HG02678 (cell line): ENCODE measurements at regions not wholly inside any gene's neighbourhood (a gene's known extent, or its start where the extent isn't known, plus 50 kb on each side); places are given as distances from the start of the nearest gene placed in this dataset.
"Not testable (repeated sequence)": the region's sequence is repeated elsewhere in the genome, so short reads cannot be mapped to it uniquely, and the experiment has no call there.

ENCODE experiments used
- ATAC-seq: cut with Tn5 transposase; IDR thresholded peaks from one replicate; pipeline ENCODE4 v1.9.1; 2021; ENCODE audit warnings: mild to moderate bottlenecking, moderate library complexity; ENCODE audit not compliant: unreplicated experiment

- no peak for ATAC-seq
Measured at GRCh38 chr14:37888234-37888633, 292.8 kb downstream of the TTC6 start.

GRCh38 chr14:37889087-37889486 lies 293.7 kb downstream of the TTC6 start:
- no peak for ATAC-seq

GRCh38 chr14:37890095-37890494 lies 294.7 kb downstream of the TTC6 start:
- ATAC-seq = no peak

GRCh38 chr14:37891500-37891899 lies 296.1 kb downstream of the TTC6 start:
- not testable (repeated sequence) for ATAC-seq

- ATAC-seq = no peak
Measured at GRCh38 chr14:37894463-37894862, 299.0 kb downstream of the TTC6 start.

GRCh38 chr14:37899365-37899764 lies 303.9 kb downstream of the TTC6 start:
- ATAC-seq = no peak

GRCh38 chr14:37900561-37900960 lies 305.1 kb downstream of the TTC6 start:
- ATAC-seq = no peak

- no peak for ATAC-seq
Measured at GRCh38 chr14:37901978-37902377, 305.7 kb upstream of the SSTR1 start.

GRCh38 chr14:37903343-37904191 lies 304.1 kb upstream of the SSTR1 start:
- no peak for ATAC-seq

GRCh38 chr14:37924622-37925021 lies 283.1 kb upstream of the SSTR1 start:
- no peak for ATAC-seq

- no peak for ATAC-seq
Measured at GRCh38 chr14:37932008-37932407, 275.7 kb upstream of the SSTR1 start.

GRCh38 chr14:37932481-37932880 lies 275.2 kb upstream of the SSTR1 start:
- ATAC-seq = no peak

GRCh38 chr14:37936971-37937370 lies 270.7 kb upstream of the SSTR1 start:
- no peak for ATAC-seq

- ATAC-seq = no peak
Measured at GRCh38 chr14:37939442-37940028, 268.2 kb upstream of the SSTR1 start.

GRCh38 chr14:37945959-37946358 lies 261.7 kb upstream of the SSTR1 start:
- ATAC-seq = no peak

GRCh38 chr14:37946819-37947218 lies 260.9 kb upstream of the SSTR1 start:
- ATAC-seq = no peak

- no peak for ATAC-seq
Measured at GRCh38 chr14:37948266-37948665, 259.4 kb upstream of the SSTR1 start.

- ATAC-seq = no peak
Measured at GRCh38 chr14:37968664-37969240, 239.0 kb upstream of the SSTR1 start.

GRCh38 chr14:37969511-37969979 lies 238.2 kb upstream of the SSTR1 start:
- ATAC-seq = no peak

GRCh38 chr14:37970696-37971095 lies 237.0 kb upstream of the SSTR1 start:
- no peak for ATAC-seq

- no peak for ATAC-seq
Measured at GRCh38 chr14:37972941-37973887, 234.5 kb upstream of the SSTR1 start.
